SJSA1 (cell line): ENCODE measurements at regions not wholly inside any gene's neighbourhood (a gene's known extent, or its start where the extent isn't known, plus 50 kb on each side); places are given as distances from the start of the nearest gene placed in this dataset.

Source experiments
- DNase-seq, 2 experiments: peaks; one replicate each; pipeline ENCODE4 v3.0.0-alpha.2; 2015 to 2020; ENCODE audit warnings: low spot score in 2 of 2, low read depth in 1 of 2
- H3K27ac ChIP-seq: fragments of 250-450 bp; sonication (Bioruptor Pico); 2 replicates; pipeline ENCODE4 v1.5.1; 2020; ENCODE audit warnings: mild to moderate bottlenecking, moderate library complexity
- H3K27me3 ChIP-seq: fragments of 250-450 bp; sonication (Bioruptor Pico); replicated peaks from 2 replicates; pipeline ENCODE4 v1.5.1; 2020; ENCODE audit warnings: mild to moderate bottlenecking, moderate library complexity
- H3K36me3 ChIP-seq: fragments of 250-450 bp; sonication (Bioruptor Pico); 2 replicates; pipeline ENCODE4 v1.5.1; 2020; ENCODE audit warnings: mild to moderate bottlenecking
- H3K4me1 ChIP-seq: fragments of 250-450 bp; sonication (Bioruptor Pico); replicated peaks from 2 replicates; pipeline ENCODE4 v1.6.1; 2021; ENCODE audit warnings: mild to moderate bottlenecking
- H3K4me3 ChIP-seq: fragments of 250-450 bp; sonication (Bioruptor Pico); 2 replicates; pipeline ENCODE4 v1.5.1; 2020; ENCODE audit warnings: mild to moderate bottlenecking
- H3K9me3 ChIP-seq: fragments of 250-450 bp; sonication (Bioruptor Pico); replicated peaks from 2 replicates; pipeline ENCODE4 v1.5.1; 2020; ENCODE audit warnings: mild to moderate bottlenecking

DNA sequence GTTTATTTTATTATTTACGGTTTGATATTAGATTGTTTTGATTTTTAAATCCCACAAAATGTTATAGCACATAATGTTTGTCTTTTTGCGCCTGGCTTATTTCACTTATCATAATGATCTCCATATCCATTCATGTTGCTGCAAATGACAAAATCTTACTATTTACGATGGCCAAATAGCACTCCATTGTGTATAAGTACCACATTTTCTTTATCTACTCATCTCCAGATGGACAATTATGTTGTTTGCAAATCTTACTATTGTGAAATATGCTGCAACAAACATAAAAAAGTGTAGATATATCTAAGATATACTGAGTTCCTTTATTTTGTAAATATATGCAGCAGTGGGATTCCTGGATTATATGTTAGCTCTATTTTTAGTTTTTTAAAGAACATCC is 1568.3 kb downstream of the AMY1C start:
- Histone ChIP-seq H3K36me3 (no peaks in the 10 kb centered on the region), H3K4me3 (no peak overlapping the region), H3K4me1 (no peaks in the 10 kb centered on the region), H3K9me3 (0 out of 2 replicates have a peak, but pooled peaks cover 2% of the 10 kb centered on the region), H3K27me3 (no peaks in the 10 kb centered on the region), H3K27ac (no peak overlapping the region)
- DNase-seq: no peak

DNA sequence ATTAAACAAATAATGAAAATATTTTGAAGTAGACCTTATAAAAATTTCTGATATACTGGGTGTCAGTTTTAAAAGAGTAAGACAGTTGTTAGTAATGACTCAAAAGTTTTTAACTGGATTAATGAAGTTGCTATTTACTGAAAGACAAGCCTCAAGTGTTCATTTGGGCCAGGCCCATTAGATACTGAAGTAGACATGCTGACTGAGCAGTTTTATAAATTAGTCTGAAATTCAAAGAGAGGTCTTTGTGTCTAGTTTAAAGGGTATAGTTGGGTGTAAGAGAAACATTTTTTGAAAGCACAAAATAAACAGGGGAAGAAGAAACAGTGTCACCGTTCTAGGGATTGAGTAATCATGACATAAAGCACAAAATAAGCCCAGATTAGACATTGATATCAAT is 1577.2 kb downstream of the AMY1C start:
- Histone ChIP-seq H3K27ac (no peak overlapping the region), H3K4me1 (no peaks in the 10 kb centered on the region), H3K27me3 (no peaks in the 10 kb centered on the region), H3K9me3 (no peaks in the 10 kb centered on the region), H3K4me3 (no peak overlapping the region), H3K36me3 (no peaks in the 10 kb centered on the region)
- no peak for DNase-seq

DNA sequence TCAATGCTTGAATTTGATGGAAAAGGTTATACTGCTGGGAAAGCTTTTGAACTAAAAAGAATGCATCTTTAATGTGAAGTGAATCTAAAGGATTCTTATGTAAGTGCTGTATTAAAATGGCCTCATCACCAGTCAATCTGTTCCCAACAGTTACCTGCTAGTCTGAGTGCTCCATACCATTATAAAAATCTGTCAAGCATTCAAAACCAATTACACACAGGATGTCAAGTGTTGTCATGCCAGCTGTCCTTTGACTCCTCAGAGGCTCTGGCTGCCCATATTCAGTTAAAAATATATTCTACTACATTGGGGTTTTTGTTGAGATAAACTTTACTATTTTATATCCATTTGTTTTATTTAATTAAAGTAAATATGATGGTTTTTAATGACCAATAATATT is 1587.7 kb downstream of the AMY1C start:
- Histone ChIP-seq H3K27ac (no peak overlapping the region), H3K36me3 (no peaks in the 10 kb centered on the region), H3K27me3 (no peaks in the 10 kb centered on the region), H3K9me3 (no peaks in the 10 kb centered on the region), H3K4me1 (no peaks in the 10 kb centered on the region), H3K4me3 (no peak overlapping the region)
- DNase-seq: no peak

- Histone ChIP-seq H3K4me3 (no peak overlapping the region), H3K36me3 (no peaks in the 10 kb centered on the region), H3K9me3 (no peaks in the 10 kb centered on the region; the same call in 1 of the 2 replicates), H3K4me1 (no peaks in the 10 kb centered on the region), H3K27ac (no peak overlapping the region), H3K27me3 (no peaks in the 10 kb centered on the region)
- no peak for DNase-seq
Observed at GRCh38 chr1:105343317-105343716, 1593.6 kb downstream of the AMY1C start.

GRCh38 chr1:105359457-105359856 is 1609.8 kb downstream of the AMY1C start:
- Histone ChIP-seq H3K4me1 (no peaks in the 10 kb centered on the region), H3K9me3 (no peaks in the 10 kb centered on the region), H3K27ac (no peak overlapping the region), H3K4me3 (no peak overlapping the region), H3K27me3 (no peaks in the 10 kb centered on the region), H3K36me3 (no peaks in the 10 kb centered on the region)
- DNase-seq: no peak

GRCh38 chr1:105362438-105362837 is 1612.7 kb downstream of the AMY1C start:
- no peak overlapping the region for H3K27ac ChIP-seq
- no peaks in the 10 kb centered on the region for H3K27me3 ChIP-seq
- no peaks in the 10 kb centered on the region for H3K9me3 ChIP-seq
- no peak overlapping the region for H3K4me3 ChIP-seq
- DNase-seq: no peak
- H3K4me1 ChIP-seq: no peaks in the 10 kb centered on the region
- no peaks in the 10 kb centered on the region for H3K36me3 ChIP-seq

- H3K4me1 ChIP-seq: no peaks in the 10 kb centered on the region
- DNase-seq: no peak
- no peak overlapping the region for H3K4me3 ChIP-seq
- no peak overlapping the region for H3K27ac ChIP-seq
- H3K9me3 ChIP-seq: no peaks in the 10 kb centered on the region
- H3K36me3 ChIP-seq: no peaks in the 10 kb centered on the region
- no peaks in the 10 kb centered on the region for H3K27me3 ChIP-seq
Observed at GRCh38 chr1:105368446-105368845, 1618.7 kb downstream of the AMY1C start.

DNA sequence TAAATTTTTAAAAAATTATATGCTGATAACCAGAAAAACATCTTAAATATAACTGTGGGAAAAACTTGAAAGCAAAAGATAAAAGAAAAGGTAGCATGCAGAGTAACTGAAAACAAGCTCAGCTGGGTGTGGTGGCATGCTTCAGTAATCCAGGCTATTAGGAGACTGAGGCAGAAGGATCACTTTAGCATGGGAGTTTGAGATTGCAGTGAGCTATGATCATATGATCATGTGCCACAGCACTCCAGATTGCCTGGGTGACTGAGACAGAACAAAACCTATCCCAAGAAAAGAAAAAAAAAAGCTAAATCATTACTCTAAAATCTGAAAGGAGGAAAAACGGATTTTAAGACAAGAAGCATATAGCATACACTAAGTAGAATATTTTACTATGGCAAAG is 1624.0 kb downstream of the AMY1C start:
- H3K36me3 ChIP-seq: no peaks in the 10 kb centered on the region
- no peak for DNase-seq
- no peaks in the 10 kb centered on the region for H3K4me1 ChIP-seq
- no peaks in the 10 kb centered on the region for H3K27me3 ChIP-seq
- H3K9me3 ChIP-seq: no peaks in the 10 kb centered on the region
- no peak overlapping the region for H3K4me3 ChIP-seq
- H3K27ac ChIP-seq: no peak overlapping the region

DNA sequence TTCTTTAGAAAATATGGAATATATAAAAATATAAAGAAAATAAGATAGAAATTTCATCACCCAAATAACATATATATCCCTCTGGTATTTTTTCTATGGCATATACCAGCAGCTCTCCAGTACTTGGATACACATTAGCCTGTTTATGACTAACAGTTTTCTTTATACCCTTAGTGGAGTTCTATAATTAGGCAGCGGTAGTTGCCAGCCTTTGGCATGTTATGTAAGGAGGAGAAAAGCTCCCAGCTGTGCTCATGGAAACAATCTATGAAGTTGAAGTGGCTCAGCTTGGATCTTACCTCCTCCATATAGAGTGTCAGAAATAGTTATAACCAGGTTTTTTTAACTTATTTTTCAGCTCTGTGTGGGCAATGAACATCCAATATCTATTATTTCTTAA is 1636.8 kb downstream of the AMY1C start:
- Histone ChIP-seq H3K27ac (no peak overlapping the region), H3K27me3 (no peaks in the 10 kb centered on the region), H3K9me3 (peaks cover 2% of the 10 kb centered on the region; the same call in 1 of the 2 replicates), H3K4me1 (no peaks in the 10 kb centered on the region), H3K36me3 (no peaks in the 10 kb centered on the region), H3K4me3 (no peak overlapping the region)
- no peak for DNase-seq

DNA sequence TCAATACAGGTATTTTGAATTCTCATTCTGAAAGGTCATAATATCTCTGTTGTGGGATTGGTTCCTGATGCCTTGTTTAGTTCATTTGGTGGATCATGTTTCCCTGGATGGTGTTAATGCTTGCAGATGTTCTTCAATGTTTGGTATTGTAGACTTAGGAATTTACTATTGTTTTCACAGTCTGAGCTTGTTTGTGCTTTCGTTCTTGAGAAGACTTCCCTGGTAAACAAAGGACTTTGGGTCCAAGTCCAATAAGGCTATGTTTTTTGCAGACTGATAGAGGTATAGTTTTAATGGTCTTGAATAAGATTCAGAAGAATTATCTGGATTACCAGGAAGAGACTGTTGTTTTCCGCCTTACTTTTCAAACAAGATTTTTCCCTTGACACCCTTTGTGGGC is 1646.3 kb downstream of the AMY1C start:
- Histone ChIP-seq H3K4me1 (no peaks in the 10 kb centered on the region), H3K4me3 (no peak overlapping the region), H3K9me3 (no peaks in the 10 kb centered on the region), H3K36me3 (no peaks in the 10 kb centered on the region), H3K27me3 (no peaks in the 10 kb centered on the region), H3K27ac (no peak overlapping the region)
- DNase-seq: no peak

- Histone ChIP-seq H3K27ac (no peak overlapping the region), H3K4me1 (no peaks in the 10 kb centered on the region), H3K9me3 (no peaks in the 10 kb centered on the region), H3K4me3 (no peak overlapping the region), H3K27me3 (no peaks in the 10 kb centered on the region), H3K36me3 (no peaks in the 10 kb centered on the region)
- no peak for DNase-seq
Observed at GRCh38 chr1:105398909-105399308, 1649.2 kb downstream of the AMY1C start.

- Histone ChIP-seq H3K27ac (no peak overlapping the region), H3K4me1 (no peaks in the 10 kb centered on the region), H3K9me3 (no peaks in the 10 kb centered on the region), H3K4me3 (no peak overlapping the region), H3K36me3 (no peaks in the 10 kb centered on the region), H3K27me3 (no peaks in the 10 kb centered on the region)
- no peak for DNase-seq
Observed at GRCh38 chr1:105399716-105400115, 1650.0 kb downstream of the AMY1C start.

GRCh38 chr1:105416261-105416660 is 1640.2 kb upstream of the PRMT6 start:
- H3K4me1 ChIP-seq: no peaks in the 10 kb centered on the region
- H3K4me3 ChIP-seq: no peak overlapping the region
- no peaks in the 10 kb centered on the region for H3K36me3 ChIP-seq
- no peak for DNase-seq
- H3K27ac ChIP-seq: no peak overlapping the region
- no peaks in the 10 kb centered on the region for H3K9me3 ChIP-seq
- no peaks in the 10 kb centered on the region for H3K27me3 ChIP-seq

GRCh38 chr1:105419030-105419429 is 1637.4 kb upstream of the PRMT6 start:
- Histone ChIP-seq H3K27ac (no peak overlapping the region), H3K4me3 (no peak overlapping the region), H3K27me3 (no peaks in the 10 kb centered on the region), H3K9me3 (no peaks in the 10 kb centered on the region), H3K36me3 (no peaks in the 10 kb centered on the region), H3K4me1 (no peaks in the 10 kb centered on the region)
- no peak for DNase-seq

DNA sequence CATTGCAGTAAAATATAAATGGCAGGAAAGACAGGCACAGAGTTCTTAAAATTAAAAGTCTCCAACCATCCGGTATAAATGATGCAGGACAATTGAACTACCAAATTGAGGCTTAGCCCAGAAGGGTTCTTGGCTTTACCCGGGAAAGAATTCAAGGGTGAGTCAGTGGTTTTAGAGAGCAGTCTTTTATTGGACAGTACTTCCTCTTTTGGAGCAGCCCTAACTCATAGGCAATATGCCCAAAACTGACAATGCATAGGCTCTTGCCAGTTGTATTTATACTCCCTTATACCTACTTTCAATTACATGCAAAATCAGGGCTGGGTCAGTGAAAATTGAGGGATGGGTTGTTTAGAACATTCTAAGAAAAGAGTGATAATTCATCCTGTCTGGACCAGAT is 1628.9 kb upstream of the PRMT6 start:
- H3K27ac ChIP-seq: no peak overlapping the region
- no peak overlapping the region for H3K4me3 ChIP-seq
- no peaks in the 10 kb centered on the region for H3K27me3 ChIP-seq
- H3K9me3 ChIP-seq: peaks cover 3% of the 10 kb centered on the region
- no peaks in the 10 kb centered on the region for H3K4me1 ChIP-seq
- DNase-seq: no peak
- H3K36me3 ChIP-seq: no peaks in the 10 kb centered on the region
